Upper lobe of left lung (tissue), 6 donors: ENCODE measurements at regions not wholly inside any gene's neighbourhood (a gene's known extent, or its start where the extent isn't known, plus 50 kb on each side); places are given as distances from the start of the nearest gene placed in this dataset.

Experiments used
- ATAC-seq, 2 donors: fragments of 200-7000 bp; cut with Tn5 transposase; one replicate each; pipeline ENCODE4 v1.9.1; 2022; ENCODE audit warnings: mild to moderate bottlenecking in 2 of 2, moderate library complexity in 2 of 2; ENCODE audit not compliant: low FRiP score in 2 of 2
- DNase-seq, 2 donors: peaks; one replicate each; pipeline ENCODE4 v3.0.0-alpha.2; 2019 to 2020
- H3K27ac ChIP-seq, 4 donors: fragments of 200-600 bp; sonication (generic); one replicate each; pipeline ENCODE4 v1.5.1; 2016 to 2019
- H3K27me3 ChIP-seq, 4 donors: fragments of 200-600 bp; sonication (generic); one replicate each; pipeline ENCODE4 v1.5.1; 2017 to 2019
- H3K36me3 ChIP-seq, 4 donors: fragments of 200-600 bp; sonication (generic); one replicate each; pipeline ENCODE4 v1.5.1; 2016 to 2019
- H3K4me1 ChIP-seq, 4 donors: fragments of 200-600 bp; sonication (generic); one replicate each; pipeline ENCODE4 v1.5.1; 2018 to 2019
- H3K4me3 ChIP-seq, 4 donors: fragments of 200-600 bp; sonication (generic); one replicate each; pipeline ENCODE4 v1.5.1; 2017 to 2019; ENCODE audit warnings: mild to moderate bottlenecking in 2 of 4, moderate library complexity in 1 of 4
- H3K9me3 ChIP-seq, 4 donors: fragments of 200-600 bp; sonication (generic); one replicate each; pipeline ENCODE4 v1.5.1; 2018 to 2019
- CTCF ChIP-seq, 6 experiments: fragments of 450-650 bp in 4 of 6; fragments of 200-600 bp in 2 of 6; sonication (generic) in 2 of 6; IDR thresholded peaks; one replicate each; pipeline ENCODE4 v1.5.1; 2016 to 2019; ENCODE audit warnings: antibody characterized with exemption in 6 of 6
- EP300 ChIP-seq, 4 donors: sonication (generic); formaldehyde crosslinking; IDR thresholded peaks; one replicate each; pipeline ENCODE4 v1.5.1; 2017; ENCODE audit warnings: antibody characterized with exemption in 4 of 4, control low read depth in 2 of 4
- POLR2A ChIP-seq, 4 donors: fragments of 450-650 bp; IDR thresholded peaks; one replicate each; pipeline ENCODE4 v1.5.1; 2016 to 2017; ENCODE audit warnings: antibody characterized with exemption in 4 of 4, mild to moderate bottlenecking in 2 of 4
- POLR2AphosphoS5 ChIP-seq, 2 donors: sonication (generic); formaldehyde crosslinking; IDR thresholded peaks; one replicate each; pipeline ENCODE4 v1.5.1; 2017; ENCODE audit warnings: antibody characterized with exemption in 2 of 2
- WGBS, 2 donors: methylation state at CpG; one replicate each; pipeline ENCODE4 v1.1.5; 2017 to 2018; 5-methylcytosine and 5-hydroxymethylcytosine counted together
- donor health status: DM: no; HTN: no; CAD: no; lungs with moderate emphysema.
- donor health status: DM: no; HTN: yes; CAD: no; lungs with severe emphysema.

GRCh38 chr2:199085261-199085660, 372.5 kb downstream of the SATB2 start:
- no peak for ATAC-seq
- Histone ChIP-seq H3K27me3 (no peaks in the 10 kb centered on the region), H3K36me3 (no peaks in the 10 kb centered on the region), H3K4me3 (no peak overlapping the region), H3K4me1 (no peaks in the 10 kb centered on the region), H3K9me3 (no peaks in the 10 kb centered on the region), H3K27ac (no peak overlapping the region)
- DNase-seq = no peak
- no peak for TF ChIP-seq POLR2AphosphoS5 (IDR thresholded peaks at IDR 0.05)
- TF ChIP-seq CTCF (IDR thresholded peaks at IDR 0.05) = no peak
- TF ChIP-seq EP300 (IDR thresholded peaks at IDR 0.05) = no peak
- TF ChIP-seq POLR2A (IDR thresholded peaks at IDR 0.05) = no peak
- WGBS, 2 donors = 83 to 87% methylated on average over 5 of the region's 5 CpGs

GRCh38 chr2:199070322-199070949, 387.3 kb downstream of the SATB2 start:
- no peak overlapping the region for H3K27ac ChIP-seq
- WGBS, 2 donors = 83 to 86% methylated on average over 1 of the region's 1 CpG

GRCh38 chr2:199064201-199064600, 393.5 kb downstream of the SATB2 start:
- no peak for DNase-seq

More at GRCh38 chr2:199070322-199070949, 387.3 kb downstream of the SATB2 start:
- no peak for TF ChIP-seq CTCF (IDR thresholded peaks at IDR 0.05)
- no peak for TF ChIP-seq POLR2AphosphoS5 (IDR thresholded peaks at IDR 0.05)
- TF ChIP-seq EP300 (IDR thresholded peaks at IDR 0.05) = no peak
- no peak for TF ChIP-seq POLR2A (IDR thresholded peaks at IDR 0.05)
- Histone ChIP-seq H3K36me3 (no peaks in the 10 kb centered on the region), H3K27me3 (no peaks in the 10 kb centered on the region), H3K9me3 (no peaks in the 10 kb centered on the region), H3K4me3 (no peak overlapping the region), H3K4me1 (no peaks in the 10 kb centered on the region)
- DNase-seq = no peak
- no peak for ATAC-seq

GRCh38 chr2:199057936-199058335, 399.8 kb downstream of the SATB2 start:
- Histone ChIP-seq H3K27ac (no peak overlapping the region), H3K27me3 (no peaks in the 10 kb centered on the region), H3K9me3 (no peaks in the 10 kb centered on the region), H3K36me3 (no peaks in the 10 kb centered on the region), H3K4me3 (no peak overlapping the region), H3K4me1 (no peaks in the 10 kb centered on the region)
- TF ChIP-seq CTCF (IDR thresholded peaks at IDR 0.05) = no peak
- TF ChIP-seq POLR2A (IDR thresholded peaks at IDR 0.05) = no peak
- TF ChIP-seq POLR2AphosphoS5 (IDR thresholded peaks at IDR 0.05) = no peak
- TF ChIP-seq EP300 (IDR thresholded peaks at IDR 0.05) = no peak
- DNase-seq (no peak), ATAC-seq (no peak)
- 80 to 83% methylated on average over 2 of the region's 2 CpGs for WGBS, 2 donors

More at GRCh38 chr2:199064201-199064600, 393.5 kb downstream of the SATB2 start:
- H3K4me1 ChIP-seq = no peaks in the 10 kb centered on the region
- TF ChIP-seq POLR2AphosphoS5 (IDR thresholded peaks at IDR 0.05) (no peak), CTCF (IDR thresholded peaks at IDR 0.05) (no peak), EP300 (IDR thresholded peaks at IDR 0.05) (no peak), POLR2A (IDR thresholded peaks at IDR 0.05) (no peak)
- H3K9me3 ChIP-seq = no peaks in the 10 kb centered on the region
- 90 to 91% methylated on average over 2 of the region's 2 CpGs for whole genome bisulfite sequencing, 2 donors
- no peak overlapping the region for H3K4me3 ChIP-seq
- H3K27ac ChIP-seq = no peak overlapping the region
- no peaks in the 10 kb centered on the region for H3K27me3 ChIP-seq
- ATAC-seq = no peak
- no peaks in the 10 kb centered on the region for H3K36me3 ChIP-seq

GRCh38 chr2:199055336-199055735, 402.4 kb downstream of the SATB2 start:
- Histone ChIP-seq H3K36me3 (no peaks in the 10 kb centered on the region), H3K9me3 (no peaks in the 10 kb centered on the region), H3K4me3 (no peak overlapping the region), H3K4me1 (no peaks in the 10 kb centered on the region), H3K27me3 (no peaks in the 10 kb centered on the region), H3K27ac (no peak overlapping the region)
- no peak for TF ChIP-seq POLR2AphosphoS5 (IDR thresholded peaks at IDR 0.05)
- TF ChIP-seq EP300 (IDR thresholded peaks at IDR 0.05) = no peak
- no peak for TF ChIP-seq POLR2A (IDR thresholded peaks at IDR 0.05)
- TF ChIP-seq CTCF (IDR thresholded peaks at IDR 0.05) = no peak
- WGBS, 2 donors = 53% methylated on average over 2 of the region's 2 CpGs
- DNase-seq = no peak
- no peak for ATAC-seq
